HL-60 (cell line): ENCODE measurements at regions not wholly inside any gene's neighbourhood (a gene's known extent, or its start where the extent isn't known, plus 50 kb on each side); places are given as distances from the start of the nearest gene placed in this dataset.

ENCODE experiments used
- DNase-seq, 2 experiments: peaks; one replicate each; pipeline ENCODE4 v3.0.0-alpha.2; 2010 to 2020; ENCODE audit warnings: low read depth in 1 of 2, low spot score in 1 of 2
- H3K27ac ChIP-seq: fragments of 250-450 bp; sonication (Bioruptor Pico); replicated peaks from 2 replicates; pipeline ENCODE4 v1.5.1; 2020; ENCODE audit warnings: mild to moderate bottlenecking, moderate library complexity
- H3K27me3 ChIP-seq: fragments of 250-450 bp; sonication (Bioruptor Pico); 2 replicates; pipeline ENCODE4 v1.5.1; 2021; ENCODE audit warnings: mild to moderate bottlenecking, moderate library complexity; ENCODE audit not compliant: insufficient read depth, poor library complexity, severe bottlenecking
- H3K4me3 ChIP-seq: replicated peaks from 2 replicates; pipeline ENCODE4 v1.5.1; 2011; ENCODE audit warnings: mild to moderate bottlenecking, control low read depth, low read length; ENCODE audit not compliant: insufficient read depth
- CTCF ChIP-seq: IDR thresholded peaks from one replicate; pipeline ENCODE4 v1.5.1; 2011; ENCODE audit warnings: low read length, control low read depth, inconsistent platforms; ENCODE audit not compliant: insufficient read depth
- GABPA ChIP-seq: IDR thresholded peaks from 2 replicates; pipeline ENCODE4 v1.6.1; 2012; ENCODE audit warnings: low read depth
- POLR2AphosphoS5 ChIP-seq: IDR thresholded peaks from 2 replicates; pipeline ENCODE4 v1.6.1; 2012; ENCODE audit warnings: low read depth
- REST ChIP-seq: IDR thresholded peaks from 2 replicates; pipeline ENCODE4 v1.6.1; 2012; ENCODE audit warnings: low read depth; ENCODE audit not compliant: insufficient replicate concordance
- SPI1 ChIP-seq: IDR thresholded peaks from 2 replicates; pipeline ENCODE4 v1.6.1; 2012; ENCODE audit warnings: low read depth, mild to moderate bottlenecking, borderline replicate concordance

DNA sequence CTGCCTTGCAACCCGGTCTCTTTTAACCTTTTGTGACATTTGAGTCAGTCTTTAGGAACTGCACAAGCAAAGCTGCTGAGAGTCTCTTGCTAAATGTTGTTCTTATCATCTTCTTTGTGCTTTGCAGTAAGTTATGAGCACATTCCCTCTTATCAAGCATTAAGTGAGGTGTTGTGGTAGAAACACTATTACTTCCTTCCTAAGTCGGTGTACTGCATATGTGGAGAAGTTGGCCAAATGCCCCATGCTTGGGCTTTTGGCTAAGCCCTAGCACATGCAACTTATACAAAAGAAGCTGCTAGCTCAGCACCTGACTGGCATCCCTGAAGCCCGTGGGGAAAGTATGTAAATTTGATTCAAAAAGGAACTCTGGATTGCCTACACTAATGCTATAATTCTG, 136.5 kb upstream of the RBMS3 start:
- Histone ChIP-seq H3K27me3 (no peaks in the 10 kb centered on the region), H3K27ac (no peak overlapping the region), H3K4me3 (no peak overlapping the region)
- TF ChIP-seq REST: no peak
- no peak for TF ChIP-seq SPI1
- TF ChIP-seq GABPA: no peak
- no peak for TF ChIP-seq POLR2AphosphoS5
- DNase-seq: no peak

GRCh38 chr3:29144807-29145206, 136.1 kb upstream of the RBMS3 start:
- DNase-seq: no peak
- TF ChIP-seq CTCF (no peak), SPI1 (no peak), GABPA (no peak), REST (no peak), POLR2AphosphoS5 (no peak)
- Histone ChIP-seq H3K27me3 (no peaks in the 10 kb centered on the region), H3K27ac (no peak overlapping the region), H3K4me3 (no peak overlapping the region)

DNA sequence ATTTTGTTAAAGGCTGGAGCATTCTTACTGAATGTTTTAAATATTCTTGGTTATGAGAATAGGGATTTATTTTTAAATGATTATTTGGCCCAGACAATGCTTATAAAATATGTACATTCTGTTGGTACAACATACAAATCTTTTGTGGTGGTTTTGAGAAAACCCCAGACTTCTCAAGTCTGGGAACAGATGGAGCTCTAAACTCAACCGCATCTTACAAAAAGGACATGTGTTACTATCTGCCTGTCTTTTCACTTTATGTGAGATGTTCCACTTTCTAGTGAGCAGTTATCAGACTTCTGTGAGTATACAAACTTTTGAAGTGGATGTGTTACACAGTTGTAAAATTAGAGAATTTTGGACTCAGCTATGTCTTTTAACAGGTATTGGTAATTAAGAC, 135.5 kb upstream of the RBMS3 start:
- Histone ChIP-seq H3K27ac (no peak overlapping the region), H3K4me3 (no peak overlapping the region), H3K27me3 (no peaks in the 10 kb centered on the region)
- TF ChIP-seq REST (no peak), CTCF (no peak), SPI1 (no peak), POLR2AphosphoS5 (no peak), GABPA (no peak)
- DNase-seq: no peak

- DNase-seq: no peak
- no peaks in the 10 kb centered on the region for H3K27me3 ChIP-seq
- TF ChIP-seq CTCF (no peak), GABPA (no peak), POLR2AphosphoS5 (no peak), SPI1 (no peak), REST (no peak)
- no peak overlapping the region for H3K27ac ChIP-seq
- H3K4me3 ChIP-seq: no peak overlapping the region
Observed at GRCh38 chr3:29152379-29152778, 128.5 kb upstream of the RBMS3 start.
